ENCODE measurements at regions not wholly inside any gene's neighbourhood (a gene's known extent, or its start where the extent isn't known, plus 50 kb on each side); places are given as distances from the start of the nearest gene placed in this dataset.

- TF ChIP-seq CTCF (IDR thresholded peaks at IDR 0.05) (no peak), POLR2A (IDR thresholded peaks at IDR 0.05) (no peak), POLR2AphosphoS5 (IDR thresholded peaks at IDR 0.05) (no peak), EP300 (IDR thresholded peaks at IDR 0.05) (no peak)
Observed at GRCh38 chr4:188719794-188720193, 580.6 kb downstream of the TRIML1 start.
